ENCODE measurements at regions not wholly inside any gene's neighbourhood (a gene's known extent, or its start where the extent isn't known, plus 50 kb on each side); places are given as distances from the start of the nearest gene placed in this dataset.

DNA sequence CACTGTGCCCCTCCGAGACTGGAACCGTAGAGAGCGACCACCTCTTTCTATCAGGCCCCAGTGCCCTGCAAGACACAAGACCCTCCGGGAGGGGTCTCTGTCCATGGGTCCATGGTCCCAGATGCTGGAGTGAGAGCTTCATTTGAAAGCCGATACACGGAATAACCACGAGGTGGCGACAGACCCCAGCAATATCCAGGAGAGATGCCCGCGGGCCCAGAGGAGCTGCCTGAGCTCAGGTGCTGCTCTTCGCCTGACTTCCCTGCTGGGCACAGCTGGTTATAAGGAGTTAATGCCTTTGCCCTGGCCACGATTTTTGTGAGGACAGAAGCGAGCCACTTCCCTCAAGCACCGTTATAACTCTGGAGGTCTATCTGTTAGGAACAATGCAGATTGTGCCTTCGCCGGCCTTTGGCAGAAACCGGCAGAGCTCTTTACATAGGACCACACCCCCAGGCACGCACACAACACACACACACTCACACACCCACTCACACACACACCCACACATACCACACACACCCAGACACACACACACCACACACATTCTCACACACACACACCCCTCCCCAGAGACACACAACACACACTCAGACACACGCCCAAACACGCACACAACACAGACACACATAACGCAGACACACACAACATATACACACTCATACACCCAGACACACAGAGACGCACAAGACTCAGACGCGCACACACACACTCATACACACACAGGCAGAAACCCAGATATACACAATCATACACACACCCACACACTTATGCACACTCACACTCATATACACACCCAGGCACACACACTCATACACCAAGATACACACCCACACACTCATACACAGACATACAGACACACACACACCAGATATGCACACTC lies 436.4 kb downstream of the SOX9 start:
- peaks cover 20% of the 10 kb centered on the region for H3K4me1 ChIP-seq (ENCODE audit: insufficient read depth, low read length)
- H3K27me3 ChIP-seq (ENCODE audit: low read length): no peaks in the 10 kb centered on the region
- ChIA-PET CTCF (interaction anchor here (0.5 to 1.7 kb wide), 27 partner anchors 11 to 1740 kb away, joined by 3 to 131 read pairs (median 4); partner anchors contain the start of gene SOX9), POLR2A (ENCODE audit: unreplicated experiment) (interaction anchor here (0.5 to 0.7 kb wide), 3 partner anchors 168 to 606 kb away, joined by 3 read pairs; no protein-coding TSS in a partner anchor)
- no TSS peak for BruUV-seq (replicated peaks)
- ATAC-seq (peak; percentile 48), DNase-seq (peak; percentile 89)
- no peak overlapping the region for H3K4me3 ChIP-seq (ENCODE audit: low read length)
- TF ChIP-seq EZH2 (IDR thresholded peaks at IDR 0.05; ENCODE audit: low read length, unreplicated experiment) (no peak), CTCF (conservative IDR thresholded peaks at IDR 0.05; ENCODE audit: low read depth, low read length) (peak; percentile 98)
- H3K9ac ChIP-seq (ENCODE audit: low read length): no peak overlapping the region
- no peak overlapping the region for H2AFZ ChIP-seq (ENCODE audit: low read length)
- H3K9me3 ChIP-seq (ENCODE audit: low read length): no peaks in the 10 kb centered on the region
- H3K36me3 ChIP-seq (ENCODE audit: low read depth, low read length): no peaks in the 10 kb centered on the region
- H3K79me2 ChIP-seq (ENCODE audit: low read length): peaks cover 96% of the 10 kb centered on the region
- H3K4me2 ChIP-seq (ENCODE audit: low read length): no peak overlapping the region
- H4K20me1 ChIP-seq (ENCODE audit: low read length): peaks cover 64% of the 10 kb centered on the region
- no peaks in the 10 kb centered on the region for H3K9me2 ChIP-seq (replicated peaks; ENCODE audit: low read length)
- no peak overlapping the region for H3K27ac ChIP-seq (ENCODE audit: low read length)
- H3F3A ChIP-seq (ENCODE audit: low read length, unreplicated experiment): no peaks in the 10 kb centered on the region
- intact Hi-C loops (cut with micrococcal nuclease): loop anchor here (1.0 to 5.0 kb wide), 2 partner anchors 420 to 632 kb away; no protein-coding TSS in a partner anchor

DNA sequence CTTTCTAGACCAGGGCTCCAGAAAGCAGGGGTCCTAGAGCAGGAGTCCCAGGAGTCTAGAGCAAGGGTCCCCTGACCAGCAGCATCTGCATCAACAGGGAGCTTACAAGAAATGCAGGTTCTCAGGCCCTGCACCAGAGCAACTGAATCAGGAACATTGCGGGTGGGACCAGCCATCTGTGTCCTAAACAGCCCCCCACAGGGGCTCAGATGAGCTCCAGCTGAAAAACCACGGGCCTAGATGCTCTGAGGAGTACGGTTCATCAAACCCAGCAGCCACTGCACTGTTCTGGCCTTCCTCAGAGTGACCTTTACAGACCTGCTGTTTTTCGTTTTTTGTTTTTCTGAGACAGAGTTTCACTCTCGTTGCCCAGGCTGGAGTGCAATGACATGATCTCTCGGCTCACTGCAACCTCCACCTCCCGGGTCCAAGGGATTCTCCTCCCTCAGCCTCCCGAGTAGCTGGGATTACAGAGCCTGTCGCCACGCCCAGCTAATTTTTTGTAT lies 438.2 kb downstream of the SOX9 start:
- no peaks in the 10 kb centered on the region for H3K9me2 ChIP-seq (replicated peaks; ENCODE audit: low read length)
- peaks cover 20% of the 10 kb centered on the region for H3K4me1 ChIP-seq (ENCODE audit: insufficient read depth, low read length)
- ATAC-seq (no peak), DNase-seq (no peak)
- no peak overlapping the region for H3K9ac ChIP-seq (ENCODE audit: low read length)
- intact Hi-C loops (cut with micrococcal nuclease): loop anchor here (5.0 kb wide), 1 partner anchor 418 kb away; no protein-coding TSS in a partner anchor
- H3K27me3 ChIP-seq (ENCODE audit: low read length): no peaks in the 10 kb centered on the region
- TF ChIP-seq EZH2phosphoT487 (IDR thresholded peaks at IDR 0.05; ENCODE audit: borderline replicate concordance, low read length) (no peak), CTCF (conservative IDR thresholded peaks at IDR 0.05; ENCODE audit: low read depth, low read length) (no peak), EZH2 (IDR thresholded peaks at IDR 0.05; ENCODE audit: low read length, unreplicated experiment) (no peak)
- POLR2A ChIA-PET (ENCODE audit: unreplicated experiment): no interaction called here
- peaks cover 98% of the 10 kb centered on the region for H3K79me2 ChIP-seq (ENCODE audit: low read length)
- no peak overlapping the region for H3K27ac ChIP-seq (ENCODE audit: low read length)
- CTCF ChIA-PET: interaction anchor here (0.7 to 1.5 kb wide), 5 partner anchors 64 to 631 kb away, joined by 3 to 20 read pairs (median 3); no protein-coding TSS in a partner anchor
- peaks cover 63% of the 10 kb centered on the region for H4K20me1 ChIP-seq (ENCODE audit: low read length)
- H3K4me2 ChIP-seq (ENCODE audit: low read length): no peak overlapping the region
- H3K36me3 ChIP-seq (ENCODE audit: low read depth, low read length): no peaks in the 10 kb centered on the region
- no peaks in the 10 kb centered on the region for H3K9me3 ChIP-seq (ENCODE audit: low read length)
- no peak overlapping the region for H2AFZ ChIP-seq (ENCODE audit: low read length)
- no peak overlapping the region for H3K4me3 ChIP-seq (ENCODE audit: low read length)
- no TSS peak for BruUV-seq (replicated peaks)
- no peaks in the 10 kb centered on the region for H3F3A ChIP-seq (ENCODE audit: low read length, unreplicated experiment)

All from PC-3 (cell line).